ENCODE measurements at regions not wholly inside any gene's neighbourhood (a gene's known extent, or its start where the extent isn't known, plus 50 kb on each side); places are given as distances from the start of the nearest gene placed in this dataset.
A peak's percentile ranks its signal among the peaks of the same experiment; 100 is the strongest.

DNA sequence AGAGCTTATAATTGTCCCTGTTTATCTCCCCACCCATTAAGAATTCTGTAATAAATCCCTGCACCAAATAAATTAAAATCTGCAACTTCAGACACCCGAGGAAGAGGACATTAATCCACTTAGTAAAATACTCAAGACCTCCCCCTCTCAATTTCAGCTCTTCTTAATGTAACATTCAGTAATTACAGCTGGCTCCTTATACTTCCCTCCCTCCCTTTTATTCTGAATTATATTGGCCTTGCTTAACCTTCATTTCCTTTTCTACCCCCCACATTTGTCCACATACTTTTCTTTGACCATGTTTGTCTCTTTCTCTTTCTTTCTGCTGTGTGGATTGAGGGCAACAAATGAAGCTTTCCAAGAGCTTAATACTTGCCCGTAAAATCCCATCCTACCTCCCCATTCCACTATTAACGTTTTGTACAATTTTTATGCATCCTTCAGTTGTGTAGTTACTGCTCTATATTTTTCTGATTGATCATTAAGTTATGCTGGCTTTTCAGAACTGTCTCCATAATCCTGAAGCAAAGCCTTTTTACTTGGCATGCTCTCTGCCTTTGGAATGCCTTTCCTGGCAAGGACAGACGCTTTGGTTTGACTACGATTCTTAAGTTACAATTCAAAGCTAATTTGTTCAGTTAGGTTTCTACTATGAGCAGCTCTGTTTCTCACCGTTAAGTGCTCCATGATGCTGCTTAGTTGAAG is 580.1 kb downstream of the ZEB2 start:
- Mint-ChIP-seq H3K27ac (no peak overlapping the region), H3K36me3 (peaks cover 0 to under 1% of the 10 kb centered on the region in 2 donors), H3K4me3 (peak overlapping the region in 1 of 2 donors; percentile 57), H3K27me3 (ENCODE audit: low read depth in 3 of 3) (peaks cover 42 to 47% (median 46%) of the 10 kb centered on the region in 3 donors), H3K9me3 (peaks cover 0 to 8% (median 2%) of the 10 kb centered on the region in 7 donors), H3K4me1 (peaks cover 10% of the 10 kb centered on the region)
- Histone ChIP-seq H3K27me3 (ENCODE audit: control insufficient read depth in 2 of 2, insufficient read depth in 2 of 2, low read length in 2 of 2) (peaks cover 45 to 53% of the 10 kb centered on the region in 2 donors), H2AFZ (ENCODE audit: insufficient read depth, low read depth, low read length, poor library complexity, severe bottlenecking) (no peak overlapping the region), H3K9me3 (replicated peaks in 1 of 2; ENCODE audit: control insufficient read depth in 1 of 2, insufficient read depth in 1 of 2, low read length in 2 of 2) (no peaks in the 10 kb centered on the region), H3K36me3 (replicated peaks in 1 of 2; ENCODE audit: control insufficient read depth in 1 of 2, insufficient read depth in 2 of 2, low read length in 2 of 2) (no peaks in the 10 kb centered on the region), H3K27ac (ENCODE audit: low read depth in 1 of 2, low read length in 2 of 2) (no peak overlapping the region), H3K4me3 (replicated peaks in 1 of 3; ENCODE audit: low read depth in 2 of 3, low read length in 3 of 3) (no peak overlapping the region), H3K79me2 (ENCODE audit: insufficient read depth, low read length) (no peaks in the 10 kb centered on the region), H3K4me2 (replicated peaks; ENCODE audit: extremely low read depth, low read length, poor library complexity, severe bottlenecking) (no peak overlapping the region), H3K9ac (ENCODE audit: insufficient read depth, low read length, poor library complexity, severe bottlenecking) (no peak overlapping the region), H3K4me1 (ENCODE audit: control insufficient read depth in 1 of 2, insufficient read depth in 2 of 2, low read length in 2 of 2) (peaks cover 4 to 11% of the 10 kb centered on the region in 2 donors), H4K20me1 (ENCODE audit: insufficient read depth, low read length) (no peaks in the 10 kb centered on the region)
- intact Hi-C loops (cut with micrococcal nuclease) = no loop called here
- TF ChIP-seq, protein P1, sequence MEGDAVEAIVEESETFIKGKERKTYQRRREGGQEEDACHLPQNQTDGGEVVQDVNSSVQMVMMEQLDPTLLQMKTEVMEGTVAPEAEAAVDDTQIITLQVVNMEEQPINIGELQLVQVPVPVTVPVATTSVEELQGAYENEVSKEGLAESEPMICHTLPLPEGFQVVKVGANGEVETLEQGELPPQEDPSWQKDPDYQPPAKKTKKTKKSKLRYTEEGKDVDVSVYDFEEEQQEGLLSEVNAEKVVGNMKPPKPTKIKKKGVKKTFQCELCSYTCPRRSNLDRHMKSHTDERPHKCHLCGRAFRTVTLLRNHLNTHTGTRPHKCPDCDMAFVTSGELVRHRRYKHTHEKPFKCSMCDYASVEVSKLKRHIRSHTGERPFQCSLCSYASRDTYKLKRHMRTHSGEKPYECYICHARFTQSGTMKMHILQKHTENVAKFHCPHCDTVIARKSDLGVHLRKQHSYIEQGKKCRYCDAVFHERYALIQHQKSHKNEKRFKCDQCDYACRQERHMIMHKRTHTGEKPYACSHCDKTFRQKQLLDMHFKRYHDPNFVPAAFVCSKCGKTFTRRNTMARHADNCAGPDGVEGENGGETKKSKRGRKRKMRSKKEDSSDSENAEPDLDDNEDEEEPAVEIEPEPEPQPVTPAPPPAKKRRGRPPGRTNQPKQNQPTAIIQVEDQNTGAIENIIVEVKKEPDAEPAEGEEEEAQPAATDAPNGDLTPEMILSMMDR (IDR thresholded peaks at IDR 0.05) = no peak
- DNase-seq = no peak
- 96% methylated on average over 3 of the region's 6 CpGs for WGBS (ENCODE audit: insufficient coverage)

DNA sequence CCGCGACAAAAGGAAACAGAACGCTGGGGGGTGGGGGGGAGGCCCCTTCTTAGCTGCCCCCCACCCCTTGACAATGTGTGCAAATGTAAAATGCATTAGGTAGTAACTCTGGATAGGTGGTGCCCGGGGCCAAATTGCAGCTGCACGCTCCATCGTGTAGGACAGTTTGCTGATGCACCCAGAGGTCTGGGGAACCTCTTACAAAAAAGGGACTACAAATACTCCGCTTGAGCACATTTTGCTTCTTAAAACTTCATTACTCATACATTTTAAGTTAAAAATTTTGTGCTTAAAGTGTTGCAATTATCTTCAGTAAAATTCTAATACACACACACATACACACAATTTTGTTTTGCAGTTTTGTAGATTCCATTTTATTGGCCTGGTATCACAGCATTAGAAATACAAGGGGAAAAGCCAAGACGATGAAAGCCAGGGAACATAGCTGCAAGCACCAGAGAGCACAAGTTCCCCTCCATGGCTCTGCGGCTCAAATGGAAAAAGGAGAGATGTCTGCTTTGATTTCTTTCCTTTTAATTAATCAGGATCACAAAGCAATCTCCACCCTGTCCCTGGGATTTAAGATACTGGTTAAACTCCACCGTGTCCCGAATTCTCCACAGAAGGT is 582.1 kb downstream of the ZEB2 start:
- peak overlapping the region; percentile 2 to 46 for H3K4me3 Mint-ChIP-seq
- WGBS (ENCODE audit: insufficient coverage) = 60% methylated on average over 1 of the region's 11 CpGs

More for the DNA sequence above, 582.1 kb downstream of the ZEB2 start:
- Histone ChIP-seq H4K20me1 (ENCODE audit: insufficient read depth, low read length) (no peaks in the 10 kb centered on the region), H3K79me2 (ENCODE audit: insufficient read depth, low read length) (no peaks in the 10 kb centered on the region), H3K9me3 (replicated peaks in 1 of 2; ENCODE audit: control insufficient read depth in 1 of 2, insufficient read depth in 1 of 2, low read length in 2 of 2) (no peaks in the 10 kb centered on the region), H2AFZ (ENCODE audit: insufficient read depth, low read depth, low read length, poor library complexity, severe bottlenecking) (no peak overlapping the region), H3K27ac (ENCODE audit: low read depth in 1 of 2, low read length in 2 of 2) (no peak overlapping the region), H3K4me2 (replicated peaks; ENCODE audit: extremely low read depth, low read length, poor library complexity, severe bottlenecking) (peak overlapping the region; percentile 64), H3K9ac (ENCODE audit: insufficient read depth, low read length, poor library complexity, severe bottlenecking) (no peak overlapping the region), H3K36me3 (replicated peaks in 1 of 2; ENCODE audit: control insufficient read depth in 1 of 2, insufficient read depth in 2 of 2, low read length in 2 of 2) (no peaks in the 10 kb centered on the region), H3K27me3 (ENCODE audit: control insufficient read depth in 2 of 2, insufficient read depth in 2 of 2, low read length in 2 of 2) (peaks cover 57 to 68% of the 10 kb centered on the region in 2 donors), H3K4me1 (ENCODE audit: control insufficient read depth in 1 of 2, insufficient read depth in 2 of 2, low read length in 2 of 2) (peaks cover 4 to 11% of the 10 kb centered on the region in 2 donors), H3K4me3 (replicated peaks in 1 of 3; ENCODE audit: low read depth in 2 of 3, low read length in 3 of 3) (peak overlapping the region in 2 of 3 experiments; percentile 1 to 58)
- intact Hi-C loops (cut with micrococcal nuclease) = no loop called here
- TF ChIP-seq, protein P1 (IDR thresholded peaks at IDR 0.05) = no peak
- H3K9me3 Mint-ChIP-seq = peaks cover 0 to 8% (median 2%) of the 10 kb centered on the region in 7 donors
- H3K36me3 Mint-ChIP-seq = no peaks in the 10 kb centered on the region
- H3K27me3 Mint-ChIP-seq (ENCODE audit: low read depth in 3 of 3) = peaks cover 45 to 58% (median 56%) of the 10 kb centered on the region in 3 donors
- H3K27ac Mint-ChIP-seq = no peak overlapping the region
- DNase-seq = no peak
- H3K4me1 Mint-ChIP-seq = peaks cover 10% of the 10 kb centered on the region

All from CD14-positive monocyte (primary cell).